HL-60 (cell line): ENCODE measurements at regions not wholly inside any gene's neighbourhood (a gene's known extent, or its start where the extent isn't known, plus 50 kb on each side); places are given as distances from the start of the nearest gene placed in this dataset.

Source experiments
- CTCF ChIP-seq: IDR thresholded peaks from one replicate; pipeline ENCODE4 v1.5.1; 2011; ENCODE audit warnings: low read length, control low read depth, inconsistent platforms; ENCODE audit not compliant: insufficient read depth
- GABPA ChIP-seq: IDR thresholded peaks from 2 replicates; pipeline ENCODE4 v1.6.1; 2012; ENCODE audit warnings: low read depth
- POLR2AphosphoS5 ChIP-seq: IDR thresholded peaks from 2 replicates; pipeline ENCODE4 v1.6.1; 2012; ENCODE audit warnings: low read depth

DNA sequence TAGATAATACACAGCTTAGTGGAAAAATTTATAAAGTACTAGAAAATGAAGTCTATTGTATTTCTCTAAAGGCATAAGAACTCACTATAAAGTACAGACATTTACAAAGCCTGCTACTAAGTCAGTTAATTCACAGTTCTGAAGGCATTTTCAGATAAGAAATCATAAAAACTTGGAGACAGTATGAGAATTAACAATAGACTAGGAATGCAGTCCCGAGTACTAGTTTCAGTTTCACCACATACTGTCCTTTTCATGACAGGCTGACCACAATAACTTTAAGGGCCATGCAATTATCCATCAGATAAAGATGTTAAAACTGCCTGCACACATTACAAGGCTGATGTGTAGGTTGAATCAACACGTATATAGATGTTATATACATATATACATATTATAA, 362.6 kb upstream of the SMC2 start:
- TF ChIP-seq CTCF = no peak
- TF ChIP-seq POLR2AphosphoS5 = no peak
- TF ChIP-seq GABPA = no peak
